Upper lobe of right lung (tissue), 1 donor: ENCODE measurements at regions not wholly inside any gene's neighbourhood (a gene's known extent, or its start where the extent isn't known, plus 50 kb on each side); places are given as distances from the start of the nearest gene placed in this dataset.
A peak's percentile ranks its signal among the peaks of the same experiment; 100 is the strongest.

Experiments used
- ATAC-seq: fragments of 200-7000 bp; cut with Tn5 transposase; one replicate; pipeline ENCODE4 v1.9.1; 2020; ENCODE audit warnings: mild to moderate bottlenecking, moderate library complexity
- DNase-seq: peaks from one replicate; pipeline ENCODE4 v3.0.0-alpha.2; 2020
- H3K27ac ChIP-seq: fragments of 200-600 bp; one replicate; pipeline ENCODE4 v1.8.0; 2022
- H3K27me3 ChIP-seq: fragments of 200-600 bp; one replicate; pipeline ENCODE4 v1.8.0; 2022; ENCODE audit warnings: mild to moderate bottlenecking
- H3K36me3 ChIP-seq: fragments of 200-600 bp; one replicate; pipeline ENCODE4 v1.8.0; 2022
- H3K4me1 ChIP-seq: fragments of 200-600 bp; one replicate; pipeline ENCODE4 v1.8.0; 2022
- H3K4me3 ChIP-seq: fragments of 200-600 bp; one replicate; pipeline ENCODE4 v1.8.0; 2022; ENCODE audit warnings: mild to moderate bottlenecking
- H3K9me3 ChIP-seq: fragments of 200-600 bp; one replicate; pipeline ENCODE4 v1.8.0; 2022
- intact Hi-C: fragments of 100-400 bp; cut with DNase I; formaldehyde crosslinking; loops from one replicate; pipeline ENCODE4 v1.11.0; 2022
- TF ChIP-seq, protein P1 (sequence below): fragments of 200-600 bp; IDR thresholded peaks from one replicate; pipeline ENCODE4 v1.8.0; 2022; ENCODE audit warnings: antibody characterized with exemption
- donor health status: DM: no; HTN: yes; CAD: no; lungs with severe emphysema.

DNA sequence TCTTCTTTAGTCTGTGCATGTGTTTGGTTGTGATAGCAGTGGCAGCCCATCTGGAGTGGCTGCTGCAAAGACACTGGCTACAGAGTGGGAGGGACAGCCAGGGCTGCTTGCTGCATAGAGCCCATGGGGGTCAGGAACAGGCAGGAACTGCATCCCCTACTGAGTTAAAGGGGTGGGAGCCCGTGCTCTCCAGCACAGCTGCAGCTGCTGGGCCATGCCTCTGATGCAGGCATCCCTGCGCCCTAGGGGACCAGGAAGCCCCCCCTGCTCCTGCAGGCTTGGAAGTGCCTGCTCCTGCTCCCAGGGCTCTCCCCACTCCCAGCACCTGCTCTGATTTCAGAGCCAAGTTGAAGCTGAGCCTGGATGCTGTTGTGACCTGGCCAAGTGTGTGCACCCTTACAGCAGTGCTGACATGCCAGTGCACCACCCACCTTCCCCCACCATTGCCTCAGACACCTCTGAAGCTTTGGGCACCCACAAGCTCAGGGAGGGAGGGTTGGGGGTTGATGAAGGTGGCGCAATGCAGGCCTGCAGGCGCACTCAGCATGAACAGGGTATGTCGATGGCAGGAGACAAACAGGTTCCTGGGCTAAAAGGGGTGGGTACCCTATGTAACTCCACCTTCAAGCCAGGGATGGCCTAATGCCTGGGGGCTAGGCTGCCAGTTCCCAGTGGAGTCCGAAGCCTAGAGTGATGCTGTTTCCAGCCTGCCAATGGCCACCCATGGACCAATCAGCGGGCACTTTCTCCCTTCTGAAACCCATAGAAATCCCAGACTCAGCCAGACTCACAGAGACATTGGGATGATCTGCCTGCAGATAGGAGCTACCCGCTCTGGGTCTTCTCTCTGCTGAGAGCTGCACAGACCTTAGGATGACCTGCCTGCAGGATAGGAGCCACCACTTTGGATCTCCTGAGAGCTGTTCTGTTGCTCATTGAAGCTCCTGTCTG is 919.9 kb upstream of the MIR17HG start:
- intact Hi-C loops: no loop called here
- TF ChIP-seq, protein P1, sequence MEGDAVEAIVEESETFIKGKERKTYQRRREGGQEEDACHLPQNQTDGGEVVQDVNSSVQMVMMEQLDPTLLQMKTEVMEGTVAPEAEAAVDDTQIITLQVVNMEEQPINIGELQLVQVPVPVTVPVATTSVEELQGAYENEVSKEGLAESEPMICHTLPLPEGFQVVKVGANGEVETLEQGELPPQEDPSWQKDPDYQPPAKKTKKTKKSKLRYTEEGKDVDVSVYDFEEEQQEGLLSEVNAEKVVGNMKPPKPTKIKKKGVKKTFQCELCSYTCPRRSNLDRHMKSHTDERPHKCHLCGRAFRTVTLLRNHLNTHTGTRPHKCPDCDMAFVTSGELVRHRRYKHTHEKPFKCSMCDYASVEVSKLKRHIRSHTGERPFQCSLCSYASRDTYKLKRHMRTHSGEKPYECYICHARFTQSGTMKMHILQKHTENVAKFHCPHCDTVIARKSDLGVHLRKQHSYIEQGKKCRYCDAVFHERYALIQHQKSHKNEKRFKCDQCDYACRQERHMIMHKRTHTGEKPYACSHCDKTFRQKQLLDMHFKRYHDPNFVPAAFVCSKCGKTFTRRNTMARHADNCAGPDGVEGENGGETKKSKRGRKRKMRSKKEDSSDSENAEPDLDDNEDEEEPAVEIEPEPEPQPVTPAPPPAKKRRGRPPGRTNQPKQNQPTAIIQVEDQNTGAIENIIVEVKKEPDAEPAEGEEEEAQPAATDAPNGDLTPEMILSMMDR: no peak
- H3K4me1 ChIP-seq: no peaks in the 10 kb centered on the region
- H3K27me3 ChIP-seq: no peaks in the 10 kb centered on the region
- DNase-seq (no peak), ATAC-seq (peak; percentile 40)
- no peaks in the 10 kb centered on the region for H3K36me3 ChIP-seq
- H3K27ac ChIP-seq: no peak overlapping the region
- no peaks in the 10 kb centered on the region for H3K9me3 ChIP-seq
- no peak overlapping the region for H3K4me3 ChIP-seq

DNA sequence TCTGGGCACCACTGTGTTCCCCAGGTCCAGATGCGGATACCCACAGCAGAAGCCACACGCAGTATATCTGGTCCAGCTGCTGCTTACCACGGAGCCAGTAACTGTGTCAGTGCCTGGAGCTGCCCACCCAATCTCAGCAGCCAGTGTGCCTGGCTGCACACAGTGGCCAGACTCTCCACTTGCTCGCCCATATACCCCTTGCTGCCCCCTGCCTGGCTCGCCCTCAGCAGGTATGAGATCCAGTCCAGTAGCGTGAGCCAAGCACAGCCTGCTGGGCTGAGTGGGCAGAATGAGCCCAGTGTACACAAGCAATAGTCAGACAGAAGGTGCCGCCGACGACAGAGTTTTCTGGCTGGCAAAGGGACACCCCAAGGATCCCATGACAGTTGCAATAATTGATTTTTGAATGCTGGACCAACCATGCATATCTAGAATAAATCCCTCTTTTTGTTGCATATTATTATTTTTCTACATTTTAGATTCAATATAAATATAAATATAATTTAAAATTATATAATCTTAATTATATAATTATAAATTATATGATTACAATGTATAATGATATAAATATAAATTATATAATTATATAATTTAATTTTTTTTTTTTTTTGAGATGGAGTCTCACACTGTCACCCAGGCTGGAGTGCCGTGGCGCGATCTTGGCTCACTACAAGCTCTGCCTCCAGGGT is 918.8 kb upstream of the MIR17HG start:
- DNase-seq: peak; percentile 57
- Histone ChIP-seq H3K4me1 (no peaks in the 10 kb centered on the region), H3K27ac (no peak overlapping the region), H3K9me3 (no peaks in the 10 kb centered on the region), H3K4me3 (no peak overlapping the region), H3K27me3 (no peaks in the 10 kb centered on the region), H3K36me3 (no peaks in the 10 kb centered on the region)
- intact Hi-C loops: no loop called here
- ATAC-seq: peak; percentile 21
- TF ChIP-seq, protein P1: no peak

DNA sequence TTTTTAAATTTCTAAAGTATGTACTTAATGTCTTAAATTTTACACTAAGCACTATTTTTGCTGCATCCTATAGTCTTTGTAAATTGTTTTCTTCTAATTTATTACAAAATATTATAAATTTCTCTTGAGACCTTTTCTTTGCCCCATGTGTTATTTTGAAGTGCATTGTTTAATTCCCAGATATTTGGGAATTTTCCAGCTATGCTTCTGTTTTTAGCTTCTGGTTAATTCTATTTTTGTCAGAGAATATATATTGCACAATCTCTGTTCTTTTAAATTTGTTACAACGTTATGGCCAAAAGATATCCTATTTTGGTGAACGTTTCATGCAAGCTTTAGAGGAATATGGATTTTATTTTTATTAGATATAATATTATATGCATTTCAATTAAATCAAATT is 917.4 kb upstream of the MIR17HG start:
- Histone ChIP-seq H3K9me3 (no peaks in the 10 kb centered on the region), H3K27ac (no peak overlapping the region), H3K4me1 (no peaks in the 10 kb centered on the region), H3K4me3 (no peak overlapping the region), H3K36me3 (no peaks in the 10 kb centered on the region), H3K27me3 (no peaks in the 10 kb centered on the region)
- intact Hi-C loops: no loop called here
- DNase-seq (no peak), ATAC-seq (no peak)
- TF ChIP-seq, protein P1: no peak

DNA sequence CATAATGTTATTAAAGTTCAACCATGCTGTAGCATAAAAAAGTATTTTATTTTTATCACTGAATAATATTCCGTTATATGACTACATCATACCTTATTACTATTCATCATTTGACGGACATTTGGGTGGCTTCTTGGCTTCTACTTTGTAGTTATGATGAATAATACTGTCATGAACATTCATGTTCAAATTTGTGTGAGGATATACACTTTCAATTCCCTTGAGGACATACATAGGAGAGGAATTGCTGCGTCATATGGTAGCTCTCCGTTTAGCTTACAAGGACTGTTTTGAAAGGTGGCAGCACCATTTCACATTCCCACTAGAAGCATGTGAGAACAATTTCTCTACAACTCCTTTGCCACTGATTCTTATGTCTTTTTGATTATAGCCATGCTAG is 910.8 kb upstream of the MIR17HG start:
- Histone ChIP-seq H3K9me3 (no peaks in the 10 kb centered on the region), H3K27ac (no peak overlapping the region), H3K4me1 (no peaks in the 10 kb centered on the region), H3K27me3 (no peaks in the 10 kb centered on the region), H3K4me3 (no peak overlapping the region), H3K36me3 (no peaks in the 10 kb centered on the region)
- TF ChIP-seq, protein P1: no peak
- ATAC-seq (no peak), DNase-seq (no peak)
- intact Hi-C loops: no loop called here

DNA sequence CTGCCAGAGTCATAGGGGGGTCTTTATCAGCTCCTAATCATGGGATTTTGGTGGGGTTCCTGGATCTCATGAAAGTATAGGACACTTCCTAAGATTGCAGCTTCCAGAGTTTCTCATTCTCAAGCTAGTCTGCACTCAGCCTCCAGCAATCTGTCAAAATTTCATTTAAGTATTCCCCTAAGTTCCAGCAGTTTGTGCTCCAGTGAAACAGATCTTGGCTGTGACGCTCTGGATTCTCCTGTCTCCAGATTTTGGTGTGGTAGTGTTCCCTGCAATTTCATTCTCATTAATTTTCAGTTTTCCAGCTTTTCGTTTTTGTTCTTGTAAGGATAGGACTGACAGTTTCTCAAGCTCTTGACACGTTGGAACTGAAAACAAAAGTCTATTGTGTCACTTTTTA is 908.9 kb upstream of the MIR17HG start:
- H3K27me3 ChIP-seq: no peaks in the 10 kb centered on the region
- ATAC-seq (no peak), DNase-seq (no peak)
- TF ChIP-seq, protein P1: no peak
- no peak overlapping the region for H3K27ac ChIP-seq
- H3K4me3 ChIP-seq: no peak overlapping the region
- no peaks in the 10 kb centered on the region for H3K36me3 ChIP-seq
- no peaks in the 10 kb centered on the region for H3K4me1 ChIP-seq
- intact Hi-C loops: no loop called here
- H3K9me3 ChIP-seq: no peaks in the 10 kb centered on the region
